GM10266 (cell line): ENCODE measurements at regions not wholly inside any gene's neighbourhood (a gene's known extent, or its start where the extent isn't known, plus 50 kb on each side); places are given as distances from the start of the nearest gene placed in this dataset.

Experiments used
- DNase-seq: peaks from one replicate; pipeline ENCODE4 v3.0.0; 2012; ENCODE audit errors: extremely low spot score
- TF ChIP-seq, protein P1 (sequence below): IDR thresholded peaks from 2 replicates; pipeline ENCODE4 v1.5.1; 2012; ENCODE audit warnings: mild to moderate bottlenecking, low read depth; ENCODE audit not compliant: control insufficient read depth, insufficient read depth; ENCODE audit errors: missing control alignments

DNA sequence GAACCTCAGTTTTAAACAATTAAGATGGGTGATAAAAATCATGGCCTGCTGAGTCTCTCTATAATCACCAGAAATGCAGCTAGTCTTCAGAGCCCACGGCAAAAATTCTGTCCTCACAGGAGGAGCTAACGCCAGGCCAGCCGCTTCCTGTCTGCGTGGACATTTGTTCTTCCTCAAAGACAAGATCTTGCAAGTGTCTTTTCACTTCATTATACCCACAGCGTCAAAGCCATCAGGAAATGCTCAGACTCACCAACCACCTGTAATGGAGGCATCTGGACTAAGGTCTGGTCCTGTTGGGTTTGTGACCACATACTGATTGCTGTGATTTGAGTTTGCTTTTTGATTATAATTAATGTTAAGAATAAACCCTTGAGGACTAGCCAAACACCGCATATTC lies 473.8 kb upstream of the MC4R start:
- TF ChIP-seq, protein P1, sequence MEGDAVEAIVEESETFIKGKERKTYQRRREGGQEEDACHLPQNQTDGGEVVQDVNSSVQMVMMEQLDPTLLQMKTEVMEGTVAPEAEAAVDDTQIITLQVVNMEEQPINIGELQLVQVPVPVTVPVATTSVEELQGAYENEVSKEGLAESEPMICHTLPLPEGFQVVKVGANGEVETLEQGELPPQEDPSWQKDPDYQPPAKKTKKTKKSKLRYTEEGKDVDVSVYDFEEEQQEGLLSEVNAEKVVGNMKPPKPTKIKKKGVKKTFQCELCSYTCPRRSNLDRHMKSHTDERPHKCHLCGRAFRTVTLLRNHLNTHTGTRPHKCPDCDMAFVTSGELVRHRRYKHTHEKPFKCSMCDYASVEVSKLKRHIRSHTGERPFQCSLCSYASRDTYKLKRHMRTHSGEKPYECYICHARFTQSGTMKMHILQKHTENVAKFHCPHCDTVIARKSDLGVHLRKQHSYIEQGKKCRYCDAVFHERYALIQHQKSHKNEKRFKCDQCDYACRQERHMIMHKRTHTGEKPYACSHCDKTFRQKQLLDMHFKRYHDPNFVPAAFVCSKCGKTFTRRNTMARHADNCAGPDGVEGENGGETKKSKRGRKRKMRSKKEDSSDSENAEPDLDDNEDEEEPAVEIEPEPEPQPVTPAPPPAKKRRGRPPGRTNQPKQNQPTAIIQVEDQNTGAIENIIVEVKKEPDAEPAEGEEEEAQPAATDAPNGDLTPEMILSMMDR: no peak
- no peak for DNase-seq

DNA sequence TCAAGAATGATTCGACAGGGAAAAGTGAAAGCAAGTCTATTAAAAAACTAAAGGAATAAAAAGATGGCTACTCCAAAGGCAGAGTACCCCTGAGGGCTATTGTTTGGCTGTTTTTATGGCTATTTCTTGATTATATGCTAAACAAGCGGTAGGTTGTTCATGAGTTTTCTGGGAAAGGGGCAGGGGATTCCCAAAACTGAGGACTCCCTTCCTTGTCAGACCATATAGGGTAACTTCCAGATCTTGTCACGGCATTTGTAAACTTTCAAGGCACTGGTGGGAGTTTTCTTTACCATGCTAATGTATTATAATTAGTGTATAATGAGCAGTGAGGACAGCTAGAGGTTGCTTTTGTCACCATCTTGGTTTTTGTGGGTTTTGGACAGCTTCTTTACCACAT lies 474.9 kb upstream of the MC4R start:
- TF ChIP-seq, protein P1: no peak

DNA sequence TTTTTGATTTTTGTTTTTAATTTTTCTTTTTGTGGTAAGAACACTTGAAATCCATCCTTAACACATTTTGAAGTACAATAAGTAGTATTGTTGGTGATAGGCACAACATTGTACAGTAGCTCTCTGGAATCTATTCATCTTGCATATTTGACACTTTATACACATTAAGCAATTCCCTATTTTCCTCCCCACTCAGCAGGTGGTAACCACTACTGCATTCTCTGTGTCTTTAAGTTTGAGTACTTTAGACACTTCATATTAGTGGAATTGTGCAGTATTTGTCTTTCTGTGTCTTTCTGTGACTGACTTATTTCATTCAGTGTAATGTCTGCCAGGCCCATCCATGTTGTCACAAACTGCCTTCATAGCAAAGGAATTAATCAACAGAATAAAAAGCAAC lies 471.7 kb upstream of the CDH20 start:
- DNase-seq: no peak
- TF ChIP-seq, protein P1: no peak

More for the DNA sequence above, 474.9 kb upstream of the MC4R start:
- DNase-seq: no peak

DNA sequence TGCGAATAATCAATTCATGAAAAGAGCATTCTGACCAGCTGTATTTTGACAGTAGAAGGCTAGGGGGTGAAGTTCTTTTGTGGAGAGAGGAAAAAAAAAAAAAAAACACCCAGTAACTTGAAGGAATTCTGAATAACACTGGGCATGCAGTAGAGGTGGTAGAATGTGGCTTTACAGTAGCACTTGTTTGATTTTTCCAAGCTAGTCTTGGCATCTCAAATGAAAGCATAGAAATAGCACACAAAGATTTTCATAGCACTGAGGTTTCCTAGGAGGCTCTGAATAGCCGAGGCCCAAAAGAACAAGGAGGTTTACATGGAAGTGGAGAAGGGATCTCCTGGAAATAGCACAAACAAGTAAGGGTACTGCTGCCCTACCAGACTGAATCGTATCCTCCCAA lies 470.2 kb upstream of the CDH20 start:
- TF ChIP-seq, protein P1: no peak
- no peak for DNase-seq

DNA sequence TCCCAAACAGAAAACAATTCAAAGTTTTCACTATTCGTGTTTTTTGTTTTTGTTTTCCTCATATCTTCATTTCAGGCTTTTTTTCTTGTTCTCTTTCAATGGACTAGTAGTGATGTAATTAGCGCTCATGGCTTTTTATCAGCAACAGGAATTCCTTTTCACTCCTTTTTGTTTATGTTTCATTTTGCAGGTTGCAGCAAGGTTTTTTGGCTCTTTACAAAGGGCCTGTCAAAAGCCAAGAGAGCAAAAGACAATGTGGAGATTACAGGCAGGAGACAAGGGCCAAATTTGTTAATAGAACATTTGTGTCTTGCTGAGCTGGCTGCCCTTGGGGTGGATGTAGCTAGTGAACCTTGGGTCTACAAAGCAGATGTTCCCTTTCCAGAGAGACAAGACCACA lies 467.4 kb upstream of the CDH20 start:
- TF ChIP-seq, protein P1: no peak
- no peak for DNase-seq

DNA sequence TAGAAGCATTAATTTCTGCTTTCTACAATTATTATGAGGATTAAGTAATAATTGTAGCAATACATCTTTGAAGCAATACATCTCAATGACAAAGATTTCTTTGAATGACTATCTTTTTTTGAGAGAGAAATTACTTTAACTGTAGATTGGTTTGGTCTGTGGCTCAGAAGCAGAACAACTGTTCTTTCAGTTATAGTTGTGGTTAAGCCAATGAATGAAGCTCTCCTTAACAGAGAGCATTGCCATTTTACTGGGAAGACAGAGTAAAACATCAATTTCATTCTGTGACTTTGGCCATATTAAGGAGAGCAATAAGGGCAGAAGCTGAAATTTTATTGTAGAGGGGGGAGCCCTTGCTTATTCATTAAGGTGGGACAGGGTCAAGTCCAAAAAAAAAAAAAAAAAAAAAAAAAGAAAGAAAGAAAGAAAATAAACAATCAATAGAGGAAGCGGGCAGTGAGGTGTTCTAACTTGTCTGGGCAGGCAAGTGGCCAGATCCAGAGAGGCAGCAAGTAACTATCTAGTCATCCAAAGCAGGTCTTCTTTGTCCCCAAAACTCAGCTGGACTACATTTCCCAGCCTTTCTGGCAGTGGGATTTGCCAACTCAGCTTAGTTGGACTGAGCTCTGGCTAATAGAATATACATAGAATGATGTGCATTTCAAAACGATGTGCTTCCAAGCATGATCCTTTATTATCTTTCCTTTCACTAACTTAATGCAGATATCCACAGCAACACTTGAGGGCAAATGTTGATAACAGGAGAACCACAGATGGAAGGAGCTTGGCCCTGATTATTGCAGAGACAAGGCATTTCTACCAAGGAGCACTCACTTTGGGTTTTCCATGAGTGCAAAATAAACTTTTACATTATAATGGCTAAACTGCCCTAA lies 462.7 kb upstream of the CDH20 start:
- TF ChIP-seq, protein P1: no peak
- DNase-seq: no peak

DNA sequence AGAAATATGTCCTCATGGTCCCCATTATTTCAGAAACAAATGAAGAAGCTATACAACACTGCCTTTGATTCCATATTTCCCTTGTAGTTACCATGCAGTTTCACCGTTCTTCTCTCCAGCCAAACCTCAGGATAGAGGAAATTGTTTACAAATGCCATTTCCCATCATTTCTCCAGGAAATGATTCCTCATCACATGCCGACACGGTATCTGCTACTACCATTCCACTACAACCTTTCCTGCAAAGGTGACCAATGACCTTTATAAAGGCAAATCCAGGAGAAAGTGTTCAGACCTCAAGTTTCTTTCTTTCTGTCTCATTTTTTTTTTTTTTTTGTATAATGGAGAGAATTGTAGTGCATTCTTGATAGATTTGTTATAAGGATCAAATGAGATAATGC lies 460.8 kb upstream of the CDH20 start:
- no peak for DNase-seq
- TF ChIP-seq, protein P1: no peak
